HCT116 (cell line): ENCODE measurements at regions not wholly inside any gene's neighbourhood (a gene's known extent, or its start where the extent isn't known, plus 50 kb on each side); places are given as distances from the start of the nearest gene placed in this dataset.

Experiments used
- ATAC-seq: fragments of 200-7000 bp; cut with Tn5 transposase; 2 replicates; pipeline ENCODE4 v1.9.1; 2020; ENCODE audit warnings: mild to moderate bottlenecking, moderate library complexity
- BruUV-seq: library from RNA; stranded (reverse); fragments of 400-500 nt; replicated peaks from 2 replicates; lab custom pipeline; 2021; lab: Mats Ljungman, UMichigan
- CTCF ChIA-PET: fragments of 300-600 bp; sonication (Branson Sonifier 250); formaldehyde crosslinking; loops from one replicate; lab custom pipeline; 2021; ENCODE audit warnings: antibody characterized with exemption; lab: Charles Lee
- POLR2A ChIA-PET: fragments of 300-600, 350-600 bp; sonication (Branson Sonifier 250); formaldehyde crosslinking; loops from one replicate; lab custom pipeline; 2021; ENCODE audit warnings: antibody characterized with exemption; lab: Charles Lee
- RAD21 ChIA-PET, 2 experiments: fragments of 300-600 bp; sonication (Branson Sonifier 250); formaldehyde crosslinking; loops; one replicate each; lab custom pipeline; 2023; ENCODE audit warnings: low total read pairs in 2 of 2; ENCODE audit not compliant: uncharacterized antibody in 2 of 2, unreplicated experiment in 2 of 2, low non-redundant PET in 1 of 2; lab: Charles Lee
- DNase-seq: peaks from one replicate; pipeline ENCODE4 v3.0.0-alpha.2; 2010; ENCODE audit warnings: low read depth, low spot score
- H2AFZ ChIP-seq: fragments of 200-600 bp; shearing (Covaris generic), sonication (generic); 2 replicates; pipeline ENCODE4 v1.6.1; 2017; ENCODE audit warnings: low read depth, mixed run types, mixed read lengths, antibody characterized with exemption, low read length; ENCODE audit not compliant: poor library complexity, severe bottlenecking
- H3K27ac ChIP-seq: 2 replicates; pipeline ENCODE4 v1.5.1; 2012; ENCODE audit warnings: low read depth, low read length
- H3K27me3 ChIP-seq: fragments of 200-600 bp; sonication (generic); 2 replicates; pipeline ENCODE4 v1.6.1; 2016; ENCODE audit warnings: mixed run types, low read length, mixed read lengths; ENCODE audit not compliant: insufficient read depth
- H3K36me3 ChIP-seq, 2 experiments: fragments of 200-500 bp in 1 of 2; fragments of 200-600 bp in 1 of 2; sonication (Bioruptor generic) in 1 of 2; sonication (generic) in 1 of 2; 2 replicates each; pipeline versions ENCODE4 v1.5.1 to v1.6.1; 2014 to 2016; ENCODE audit warnings: low read length in 2 of 2, inconsistent platforms in 1 of 2, mixed read lengths in 1 of 2, mixed run types in 1 of 2; ENCODE audit not compliant: insufficient read depth in 2 of 2, control insufficient read depth in 1 of 2
- H3K4me1 ChIP-seq, 2 experiments: fragments of 200-600 bp in 1 of 2; sonication (generic) in 1 of 2; 2 replicates each; pipeline versions ENCODE4 v1.5.1 to v1.6.1; 2012 to 2017; ENCODE audit warnings: low read length in 2 of 2, inconsistent platforms in 1 of 2, mild to moderate bottlenecking in 1 of 2, mixed read lengths in 1 of 2, mixed run types in 1 of 2, moderate library complexity in 1 of 2; ENCODE audit not compliant: insufficient read depth in 2 of 2, control insufficient read depth in 1 of 2
- H3K4me2 ChIP-seq: fragments of 200-600 bp; sonication (generic); 2 replicates; pipeline ENCODE4 v1.6.1; 2017; ENCODE audit warnings: mixed run types, low read length, mixed read lengths
- H3K4me3 ChIP-seq, 2 experiments: fragments of 200-600 bp in 1 of 2; sonication (generic) in 1 of 2; replicated peaks in 1 of 2; 2 replicates each; pipeline ENCODE4 v1.5.1; 2011 to 2016; ENCODE audit warnings: low read length in 2 of 2, control low read depth in 1 of 2, low read depth in 1 of 2, mild to moderate bottlenecking in 1 of 2, mixed read lengths in 1 of 2, mixed run types in 1 of 2
- H3K79me2 ChIP-seq: fragments of 200-600 bp; sonication (generic); 2 replicates; pipeline ENCODE4 v1.6.1; 2017; ENCODE audit warnings: mild to moderate bottlenecking, mixed run types, low read length, moderate library complexity, mixed read lengths; ENCODE audit not compliant: insufficient read depth
- H3K9ac ChIP-seq: fragments of 200-600 bp; sonication (generic); 2 replicates; pipeline ENCODE4 v1.6.1; 2016; ENCODE audit warnings: low read length, mixed read lengths
- H3K9me2 ChIP-seq: fragments of 200-600 bp; sonication (generic), shearing (Covaris generic); 2 replicates; pipeline ENCODE4 v1.6.1; 2017; ENCODE audit warnings: mixed run types, mild to moderate bottlenecking, moderate library complexity; ENCODE audit not compliant: insufficient read depth
- H3K9me3 ChIP-seq, 2 experiments: fragments of 200-500 bp in 1 of 2; fragments of 200-600 bp in 1 of 2; sonication (Bioruptor generic) in 1 of 2; sonication (generic) in 1 of 2; 2 replicates each; pipeline ENCODE4 v1.6.1; 2014 to 2017; ENCODE audit warnings: low read length in 2 of 2, mixed read lengths in 2 of 2, inconsistent platforms in 1 of 2, low read depth in 1 of 2, mild to moderate bottlenecking in 1 of 2, mixed run types in 1 of 2, moderate library complexity in 1 of 2; ENCODE audit not compliant: control insufficient read depth in 1 of 2, insufficient read depth in 1 of 2
- H4K20me1 ChIP-seq: fragments of 200-600 bp; sonication (generic), shearing (Covaris generic); 2 replicates; pipeline ENCODE4 v1.6.1; 2017; ENCODE audit warnings: mixed run types, mild to moderate bottlenecking, moderate library complexity; ENCODE audit not compliant: insufficient read depth
- CEBPB ChIP-seq: IDR thresholded peaks from 2 replicates; pipeline ENCODE4 v1.6.1; 2012; ENCODE audit warnings: low read depth
- EZH2phosphoT487 ChIP-seq: fragments of 200-600 bp; IDR thresholded peaks from 2 replicates; pipeline ENCODE4 v1.6.1; 2018; ENCODE audit warnings: antibody characterized with exemption, borderline replicate concordance
- JUND ChIP-seq: IDR thresholded peaks from 2 replicates; pipeline ENCODE4 v1.6.1; 2012
- ZNF274 ChIP-seq: fragments of 200-500 bp; sonication (Bioruptor generic); IDR thresholded peaks from 2 replicates; pipeline ENCODE4 v1.6.1; 2014; ENCODE audit warnings: mild to moderate bottlenecking, low read depth, low read length, inconsistent platforms
- intact Hi-C: fragments of 100-400 bp; cut with micrococcal nuclease; formaldehyde crosslinking; loops from 2 replicates; pipeline ENCODE4 v1.10.0; 2022
- TF ChIP-seq, protein P1 (sequence below): IDR thresholded peaks from 2 replicates; pipeline ENCODE4 v1.6.1; 2011; ENCODE audit warnings: mild to moderate bottlenecking, low read length, moderate library complexity; ENCODE audit not compliant: insufficient replicate concordance; ENCODE audit errors: extremely low read depth

DNA sequence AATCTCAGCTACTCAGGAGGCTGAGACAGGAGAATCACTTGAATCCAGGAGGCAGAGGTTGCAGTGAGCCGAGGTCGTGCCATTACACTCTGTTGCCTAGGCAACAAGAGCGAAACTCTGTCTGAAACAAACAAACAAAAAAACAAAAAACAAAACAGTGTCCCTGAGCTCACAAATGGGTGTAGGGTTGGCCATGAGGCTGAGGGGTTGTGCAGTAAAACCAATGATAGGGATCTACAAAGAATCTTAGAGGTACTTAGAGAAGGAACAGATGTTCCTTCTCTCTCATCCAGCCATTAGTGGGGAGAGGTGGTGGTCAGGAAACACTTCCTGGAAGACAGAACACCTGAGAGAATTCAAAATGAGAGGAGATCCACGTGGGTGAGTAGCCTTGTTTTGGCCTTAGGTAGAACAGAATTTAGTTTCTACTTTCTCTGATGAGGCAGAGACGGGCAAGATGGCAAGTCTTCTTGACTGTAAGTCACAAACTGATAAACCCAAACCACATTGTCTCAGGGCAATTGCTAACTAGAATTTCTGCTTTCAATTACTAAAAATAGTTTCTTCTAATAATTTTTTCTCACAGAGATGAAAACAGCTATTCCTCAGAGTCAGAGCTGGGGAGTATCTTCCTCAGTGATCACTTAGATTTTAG lies 61.5 kb upstream of the PPM1B start:
- H3K9me2 ChIP-seq = no peaks in the 10 kb centered on the region
- ChIA-PET RAD21 (no interaction called here), CTCF (no interaction called here), POLR2A (no interaction called here)
- H3K36me3 ChIP-seq = no peaks in the 10 kb centered on the region
- intact Hi-C loops = no loop called here
- H3K9ac ChIP-seq = no peak overlapping the region
- ATAC-seq (no peak), DNase-seq (no peak)
- no peak overlapping the region for H2AFZ ChIP-seq
- no peaks in the 10 kb centered on the region for H4K20me1 ChIP-seq
- H3K4me2 ChIP-seq = no peak overlapping the region
- H3K4me1 ChIP-seq = no peaks in the 10 kb centered on the region
- no peak overlapping the region for H3K4me3 ChIP-seq
- no peaks in the 10 kb centered on the region for H3K79me2 ChIP-seq
- BruUV-seq = no TSS peak
- TF ChIP-seq EZH2phosphoT487 (no peak), CEBPB (no peak)
- no peaks in the 10 kb centered on the region for H3K27me3 ChIP-seq
- no peaks in the 10 kb centered on the region for H3K9me3 ChIP-seq
- H3K27ac ChIP-seq = no peak overlapping the region

DNA sequence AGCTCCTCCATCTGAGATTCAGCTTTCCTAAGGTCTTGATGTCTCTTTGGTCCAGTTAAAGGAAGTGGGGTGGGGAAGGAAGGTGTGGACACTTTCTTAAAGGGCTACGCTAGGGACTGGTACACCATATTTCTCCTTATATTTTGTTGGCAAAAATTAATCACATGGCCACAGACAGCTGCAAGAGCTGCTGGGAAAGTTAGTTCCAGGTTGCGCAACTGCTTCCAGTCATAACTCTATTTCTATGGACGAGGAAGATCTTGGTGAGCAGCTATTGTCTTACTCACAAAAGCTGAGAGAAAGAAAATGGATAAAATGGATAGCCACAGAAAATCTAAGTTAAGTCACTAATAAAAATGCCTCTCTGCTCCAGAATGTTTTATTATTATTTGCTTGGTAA lies 60.7 kb upstream of the PPM1B start:
- Histone ChIP-seq H3K9me2 (no peaks in the 10 kb centered on the region), H4K20me1 (no peaks in the 10 kb centered on the region), H3K4me1 (no peaks in the 10 kb centered on the region), H3K36me3 (no peaks in the 10 kb centered on the region), H3K27me3 (no peaks in the 10 kb centered on the region), H3K9me3 (no peaks in the 10 kb centered on the region), H3K4me3 (no peak overlapping the region), H3K79me2 (no peaks in the 10 kb centered on the region), H3K9ac (no peak overlapping the region), H3K4me2 (no peak overlapping the region), H3K27ac (no peak overlapping the region), H2AFZ (no peak overlapping the region)
- RAD21 ChIA-PET = no interaction called here
- TF ChIP-seq ZNF274 (no peak), JUND (no peak), EZH2phosphoT487 (no peak), CEBPB (peak; percentile 64)
- TF ChIP-seq, protein P1, sequence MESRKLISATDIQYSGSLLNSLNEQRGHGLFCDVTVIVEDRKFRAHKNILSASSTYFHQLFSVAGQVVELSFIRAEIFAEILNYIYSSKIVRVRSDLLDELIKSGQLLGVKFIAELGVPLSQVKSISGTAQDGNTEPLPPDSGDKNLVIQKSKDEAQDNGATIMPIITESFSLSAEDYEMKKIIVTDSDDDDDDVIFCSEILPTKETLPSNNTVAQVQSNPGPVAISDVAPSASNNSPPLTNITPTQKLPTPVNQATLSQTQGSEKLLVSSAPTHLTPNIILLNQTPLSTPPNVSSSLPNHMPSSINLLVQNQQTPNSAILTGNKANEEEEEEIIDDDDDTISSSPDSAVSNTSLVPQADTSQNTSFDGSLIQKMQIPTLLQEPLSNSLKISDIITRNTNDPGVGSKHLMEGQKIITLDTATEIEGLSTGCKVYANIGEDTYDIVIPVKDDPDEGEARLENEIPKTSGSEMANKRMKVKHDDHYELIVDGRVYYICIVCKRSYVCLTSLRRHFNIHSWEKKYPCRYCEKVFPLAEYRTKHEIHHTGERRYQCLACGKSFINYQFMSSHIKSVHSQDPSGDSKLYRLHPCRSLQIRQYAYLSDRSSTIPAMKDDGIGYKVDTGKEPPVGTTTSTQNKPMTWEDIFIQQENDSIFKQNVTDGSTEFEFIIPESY = no peak
- no TSS peak for BruUV-seq
- no peak for DNase-seq
- CTCF ChIA-PET = no interaction called here
- POLR2A ChIA-PET = no interaction called here
- intact Hi-C loops = no loop called here
- ATAC-seq = no peak
